Thyroid gland (tissue), 4 donors: ENCODE measurements at regions not wholly inside any gene's neighbourhood (a gene's known extent, or its start where the extent isn't known, plus 50 kb on each side); places are given as distances from the start of the nearest gene placed in this dataset.

Experiments used
- POLR2A ChIP-seq, 2 donors: fragments of 450-650 bp; IDR thresholded peaks; one replicate each; pipeline ENCODE4 v1.6.1; 2017; ENCODE audit warnings: antibody characterized with exemption in 2 of 2, mild to moderate bottlenecking in 2 of 2, moderate library complexity in 1 of 2
- TF ChIP-seq, protein P1 (sequence below), 6 experiments: fragments of 200-600 bp in 3 of 6; fragments of 450-650 bp in 3 of 6; sonication (generic) in 3 of 6; IDR thresholded peaks; one replicate each; pipeline ENCODE4 v1.5.1; 2016 to 2019; ENCODE audit warnings: antibody characterized with exemption in 6 of 6, mild to moderate bottlenecking in 2 of 6, inconsistent platforms in 1 of 6, moderate library complexity in 1 of 6

DNA sequence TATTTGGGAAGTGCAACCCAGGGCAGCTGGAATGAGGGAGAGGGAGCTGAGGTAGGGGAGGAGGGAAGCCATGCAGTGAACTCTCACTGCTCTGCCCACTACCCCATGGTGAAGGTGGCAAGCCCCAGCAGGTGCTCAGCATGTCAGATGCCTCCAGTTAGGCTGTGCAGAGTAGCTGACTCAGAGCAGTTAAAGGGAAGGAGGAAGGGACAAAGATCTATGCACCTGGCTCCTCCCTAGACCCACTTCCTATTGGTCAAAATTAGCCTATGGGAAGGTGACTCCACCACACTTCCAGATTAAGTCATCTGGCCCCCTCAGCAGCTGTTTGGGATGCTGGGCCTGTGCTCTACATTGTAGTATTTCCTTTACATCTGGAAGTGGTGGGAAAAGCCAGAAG, 125.7 kb upstream of the MTPN start:
- TF ChIP-seq, protein P1, sequence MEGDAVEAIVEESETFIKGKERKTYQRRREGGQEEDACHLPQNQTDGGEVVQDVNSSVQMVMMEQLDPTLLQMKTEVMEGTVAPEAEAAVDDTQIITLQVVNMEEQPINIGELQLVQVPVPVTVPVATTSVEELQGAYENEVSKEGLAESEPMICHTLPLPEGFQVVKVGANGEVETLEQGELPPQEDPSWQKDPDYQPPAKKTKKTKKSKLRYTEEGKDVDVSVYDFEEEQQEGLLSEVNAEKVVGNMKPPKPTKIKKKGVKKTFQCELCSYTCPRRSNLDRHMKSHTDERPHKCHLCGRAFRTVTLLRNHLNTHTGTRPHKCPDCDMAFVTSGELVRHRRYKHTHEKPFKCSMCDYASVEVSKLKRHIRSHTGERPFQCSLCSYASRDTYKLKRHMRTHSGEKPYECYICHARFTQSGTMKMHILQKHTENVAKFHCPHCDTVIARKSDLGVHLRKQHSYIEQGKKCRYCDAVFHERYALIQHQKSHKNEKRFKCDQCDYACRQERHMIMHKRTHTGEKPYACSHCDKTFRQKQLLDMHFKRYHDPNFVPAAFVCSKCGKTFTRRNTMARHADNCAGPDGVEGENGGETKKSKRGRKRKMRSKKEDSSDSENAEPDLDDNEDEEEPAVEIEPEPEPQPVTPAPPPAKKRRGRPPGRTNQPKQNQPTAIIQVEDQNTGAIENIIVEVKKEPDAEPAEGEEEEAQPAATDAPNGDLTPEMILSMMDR (IDR thresholded peaks at IDR 0.05) = no peak
- no peak for TF ChIP-seq POLR2A (IDR thresholded peaks at IDR 0.05)
